GM19467 (cell line): ENCODE measurements at regions not wholly inside any gene's neighbourhood (a gene's known extent, or its start where the extent isn't known, plus 50 kb on each side); places are given as distances from the start of the nearest gene placed in this dataset.
"Not testable (repeated sequence)": the region's sequence is repeated elsewhere in the genome, so short reads cannot be mapped to it uniquely, and the experiment has no call there.

Source experiments
- ATAC-seq: cut with Tn5 transposase; IDR thresholded peaks from one replicate; pipeline ENCODE4 v1.9.1; 2021; ENCODE audit warnings: mild to moderate bottlenecking, moderate library complexity; ENCODE audit not compliant: unreplicated experiment

- ATAC-seq: not testable (repeated sequence)
Observed at GRCh38 chr4:189706821-189707220, 233.9 kb upstream of the FRG1 start.

GRCh38 chr4:189707227-189707626 lies 233.4 kb upstream of the FRG1 start:
- ATAC-seq: not testable (repeated sequence)

DNA sequence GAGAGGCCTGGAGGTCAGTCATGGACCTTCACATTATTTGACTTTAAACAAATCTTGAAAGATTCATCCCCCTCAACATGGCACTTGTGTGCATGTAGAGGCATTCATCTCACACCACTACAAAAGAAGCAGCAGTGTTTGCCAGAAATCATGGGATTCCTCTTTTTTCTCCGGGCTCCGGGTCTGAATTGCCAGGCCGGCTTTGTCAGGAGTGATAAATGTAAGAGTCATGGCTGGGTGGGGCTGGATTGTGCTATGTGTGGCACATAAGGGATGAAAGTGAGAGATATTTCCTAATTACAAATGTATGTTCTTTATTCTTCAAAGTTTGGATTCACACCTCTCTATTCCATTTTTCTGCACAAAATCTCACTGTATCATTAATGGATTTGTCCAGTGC lies 228.7 kb upstream of the FRG1 start:
- ATAC-seq: not testable (repeated sequence)

- ATAC-seq: not testable (repeated sequence)
Observed at GRCh38 chr4:189721016-189721993, 219.4 kb upstream of the FRG1 start.

DNA sequence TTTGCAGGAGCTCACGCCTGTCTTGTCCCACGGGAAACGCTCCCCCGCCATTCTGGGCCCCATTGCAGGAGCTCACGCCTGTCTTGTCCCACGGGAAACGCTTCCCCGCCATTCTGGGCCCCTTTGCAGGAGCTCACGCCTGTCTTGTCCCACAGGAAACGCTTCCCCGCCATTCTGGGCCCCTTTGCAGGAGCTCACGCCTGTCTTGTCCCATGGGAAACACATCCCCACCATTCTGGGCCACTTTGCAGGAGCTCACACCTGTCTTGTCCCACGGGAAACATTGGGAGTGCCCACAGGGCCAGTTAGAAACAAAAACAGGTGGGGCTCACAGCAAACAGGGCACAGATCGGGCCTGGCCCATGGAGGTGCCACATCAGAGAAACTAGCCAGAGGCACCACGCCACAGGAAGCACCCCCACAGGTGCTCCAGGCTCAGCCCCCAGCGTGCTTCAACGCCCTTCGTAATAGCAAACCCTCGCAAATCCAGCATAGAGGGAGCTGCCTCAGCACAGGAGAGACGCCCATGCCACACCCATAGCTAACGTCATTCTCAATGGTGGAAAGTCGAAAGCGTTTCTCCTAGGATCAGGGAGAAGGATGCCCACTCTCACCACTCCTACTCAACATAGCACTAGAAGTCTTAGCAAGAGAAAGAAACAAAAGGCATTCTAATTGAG lies 218.2 kb upstream of the FRG1 start:
- ATAC-seq: not testable (repeated sequence)

- not testable (repeated sequence) for ATAC-seq
Observed at GRCh38 chr4:189727982-189728638, 212.6 kb upstream of the FRG1 start.

GRCh38 chr4:189731989-189732388 lies 208.7 kb upstream of the FRG1 start:
- not testable (repeated sequence) for ATAC-seq

DNA sequence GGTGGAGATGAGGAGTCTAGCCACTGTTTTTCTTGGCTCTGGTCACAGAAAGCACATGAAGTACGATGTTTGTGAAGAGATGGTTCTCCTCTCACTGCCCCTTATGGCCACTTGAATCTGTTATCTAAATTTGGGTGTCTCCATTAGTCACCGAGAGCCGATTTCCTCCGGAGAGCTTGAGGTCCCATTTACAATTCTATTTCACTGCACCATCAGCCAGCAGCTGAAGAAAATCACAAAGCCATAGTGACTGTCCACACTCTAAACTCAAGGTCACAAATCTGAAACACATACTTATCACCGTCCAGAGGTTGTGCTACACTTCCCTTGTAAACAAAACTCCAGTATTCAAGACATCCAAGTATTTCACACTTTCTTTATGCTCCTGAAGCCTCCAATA lies 207.2 kb upstream of the FRG1 start:
- not testable (repeated sequence) for ATAC-seq

GRCh38 chr4:189734648-189735267 lies 205.9 kb upstream of the FRG1 start:
- ATAC-seq: not testable (repeated sequence)

- ATAC-seq: not testable (repeated sequence)
Observed at GRCh38 chr4:189736656-189737055, 204.0 kb upstream of the FRG1 start.

DNA sequence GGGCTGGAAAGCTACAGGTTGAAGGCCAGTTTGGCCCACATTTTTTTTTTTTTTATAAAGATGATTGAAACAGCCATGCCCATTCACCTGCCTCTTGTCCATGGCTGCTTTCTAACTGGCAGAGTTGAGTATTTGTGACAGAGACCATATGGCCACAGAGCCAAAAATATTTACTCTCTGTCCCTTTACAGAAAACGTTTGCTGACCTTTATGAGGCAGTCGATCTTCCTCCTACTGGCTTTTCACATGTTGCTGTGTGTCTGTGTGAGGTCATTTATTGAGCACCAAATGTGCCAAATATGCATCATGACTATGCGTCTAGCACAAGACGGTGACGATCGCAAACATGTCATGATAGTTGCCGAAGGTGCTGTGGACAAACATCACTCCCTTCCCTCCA lies 200.6 kb upstream of the FRG1 start:
- not testable (repeated sequence) for ATAC-seq

DNA sequence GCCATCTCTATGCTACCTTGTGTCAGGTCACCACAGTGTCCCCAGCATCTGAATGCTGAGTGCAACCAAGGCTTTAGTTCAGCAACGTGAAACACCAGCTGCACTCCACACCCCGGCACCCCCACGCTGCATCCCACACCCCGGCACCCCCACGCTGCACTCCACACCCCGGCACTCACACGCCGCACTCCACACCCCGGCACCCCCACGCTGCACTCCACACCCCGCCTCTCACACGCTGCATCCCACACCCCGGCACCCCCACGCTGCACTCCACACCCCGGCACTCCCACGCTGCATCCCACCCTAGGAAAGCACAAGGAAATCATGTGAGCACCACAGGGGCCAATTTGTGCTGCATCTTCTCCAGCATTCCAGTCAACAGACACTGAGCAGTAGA lies 199.8 kb upstream of the FRG1 start:
- no peak for ATAC-seq

DNA sequence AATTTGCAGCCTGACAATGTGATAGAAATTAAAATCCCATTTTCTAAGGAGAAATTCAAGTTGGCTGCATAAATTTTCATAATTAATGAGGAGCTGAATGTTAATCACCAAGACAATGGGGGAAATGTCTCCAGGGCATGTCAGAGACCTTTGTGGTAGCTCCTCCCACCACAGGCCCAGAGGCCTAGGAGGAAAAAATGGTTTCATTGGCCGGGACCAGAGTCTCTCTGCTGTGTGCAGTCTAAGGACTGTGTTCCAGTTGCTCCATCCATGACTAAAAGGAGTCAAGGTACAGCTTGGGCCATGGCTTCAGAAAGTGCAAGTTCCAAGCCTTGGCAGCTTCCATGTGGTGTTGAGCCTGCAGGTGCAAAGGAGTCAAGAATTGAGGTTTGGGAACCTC lies 187.6 kb upstream of the FRG1 start:
- not testable (repeated sequence) for ATAC-seq

- no peak for ATAC-seq
Observed at GRCh38 chr4:189763583-189763982, 177.1 kb upstream of the FRG1 start.

GRCh38 chr4:189765301-189765700 lies 175.4 kb upstream of the FRG1 start:
- no peak for ATAC-seq

GRCh38 chr4:189765736-189766135 lies 174.9 kb upstream of the FRG1 start:
- no peak for ATAC-seq

GRCh38 chr4:189767941-189768340 lies 172.7 kb upstream of the FRG1 start:
- ATAC-seq: no peak

DNA sequence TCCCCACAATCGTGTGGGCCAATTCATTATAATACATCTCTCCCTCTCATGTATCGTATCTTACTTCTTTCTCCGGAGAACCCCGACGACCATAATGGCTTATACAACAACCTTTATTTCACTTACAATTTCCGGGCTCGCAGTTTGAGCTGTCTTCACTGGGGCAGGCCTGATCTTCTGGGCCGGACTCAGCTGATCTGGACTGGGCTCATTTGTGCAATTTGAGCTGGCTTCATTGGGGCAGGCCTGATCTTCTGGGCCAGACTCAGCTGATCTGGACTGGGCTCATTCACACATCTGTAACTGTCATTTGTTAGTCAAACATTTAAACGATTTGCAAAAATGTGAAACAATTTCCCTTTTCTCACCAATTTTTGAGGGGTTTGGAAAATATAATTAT lies 171.5 kb upstream of the FRG1 start:
- no peak for ATAC-seq

GRCh38 chr4:189771696-189772361 lies 168.8 kb upstream of the FRG1 start:
- no peak for ATAC-seq

GRCh38 chr4:189773909-189774308 lies 166.8 kb upstream of the FRG1 start:
- no peak for ATAC-seq
